HL-60 (cell line): ENCODE measurements at regions not wholly inside any gene's neighbourhood (a gene's known extent, or its start where the extent isn't known, plus 50 kb on each side); places are given as distances from the start of the nearest gene placed in this dataset.

Source experiments
- DNase-seq, 2 experiments: peaks; one replicate each; pipeline ENCODE4 v3.0.0-alpha.2; 2010 to 2020; ENCODE audit warnings: low read depth in 1 of 2, low spot score in 1 of 2
- H3K27ac ChIP-seq: fragments of 250-450 bp; sonication (Bioruptor Pico); replicated peaks from 2 replicates; pipeline ENCODE4 v1.5.1; 2020; ENCODE audit warnings: mild to moderate bottlenecking, moderate library complexity
- H3K27me3 ChIP-seq: fragments of 250-450 bp; sonication (Bioruptor Pico); 2 replicates; pipeline ENCODE4 v1.5.1; 2021; ENCODE audit warnings: mild to moderate bottlenecking, moderate library complexity; ENCODE audit not compliant: insufficient read depth, poor library complexity, severe bottlenecking
- H3K4me3 ChIP-seq: replicated peaks from 2 replicates; pipeline ENCODE4 v1.5.1; 2011; ENCODE audit warnings: mild to moderate bottlenecking, control low read depth, low read length; ENCODE audit not compliant: insufficient read depth
- GABPA ChIP-seq: IDR thresholded peaks from 2 replicates; pipeline ENCODE4 v1.6.1; 2012; ENCODE audit warnings: low read depth
- POLR2AphosphoS5 ChIP-seq: IDR thresholded peaks from 2 replicates; pipeline ENCODE4 v1.6.1; 2012; ENCODE audit warnings: low read depth
- REST ChIP-seq: IDR thresholded peaks from 2 replicates; pipeline ENCODE4 v1.6.1; 2012; ENCODE audit warnings: low read depth; ENCODE audit not compliant: insufficient replicate concordance
- SPI1 ChIP-seq: IDR thresholded peaks from 2 replicates; pipeline ENCODE4 v1.6.1; 2012; ENCODE audit warnings: low read depth, mild to moderate bottlenecking, borderline replicate concordance
- TF ChIP-seq, protein P1 (sequence below): IDR thresholded peaks from one replicate; pipeline ENCODE4 v1.5.1; 2011; ENCODE audit warnings: low read length, control low read depth, inconsistent platforms; ENCODE audit not compliant: insufficient read depth

DNA sequence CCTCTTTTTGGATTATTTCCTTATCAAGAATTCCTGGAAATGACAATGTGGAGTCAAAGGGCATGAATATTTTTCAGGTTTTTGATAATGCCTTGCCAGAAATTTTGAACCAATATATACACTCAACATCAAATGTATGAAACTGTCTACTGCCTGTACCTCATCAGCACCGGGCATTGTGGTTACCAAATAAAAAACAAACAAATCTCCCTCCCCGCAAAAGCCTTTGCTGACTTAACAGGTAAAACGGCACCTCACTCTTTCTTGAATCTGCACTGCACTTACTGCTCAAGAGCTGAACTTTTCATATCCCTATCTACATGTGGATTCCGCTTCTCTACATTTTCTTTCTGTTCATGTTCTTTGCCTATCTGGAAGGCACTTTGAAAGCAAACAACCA, 134.5 kb upstream of the PRICKLE2 start:
- DNase-seq, result no peak
- H3K4me3 ChIP-seq, result no peak overlapping the region
- TF ChIP-seq, protein P1, sequence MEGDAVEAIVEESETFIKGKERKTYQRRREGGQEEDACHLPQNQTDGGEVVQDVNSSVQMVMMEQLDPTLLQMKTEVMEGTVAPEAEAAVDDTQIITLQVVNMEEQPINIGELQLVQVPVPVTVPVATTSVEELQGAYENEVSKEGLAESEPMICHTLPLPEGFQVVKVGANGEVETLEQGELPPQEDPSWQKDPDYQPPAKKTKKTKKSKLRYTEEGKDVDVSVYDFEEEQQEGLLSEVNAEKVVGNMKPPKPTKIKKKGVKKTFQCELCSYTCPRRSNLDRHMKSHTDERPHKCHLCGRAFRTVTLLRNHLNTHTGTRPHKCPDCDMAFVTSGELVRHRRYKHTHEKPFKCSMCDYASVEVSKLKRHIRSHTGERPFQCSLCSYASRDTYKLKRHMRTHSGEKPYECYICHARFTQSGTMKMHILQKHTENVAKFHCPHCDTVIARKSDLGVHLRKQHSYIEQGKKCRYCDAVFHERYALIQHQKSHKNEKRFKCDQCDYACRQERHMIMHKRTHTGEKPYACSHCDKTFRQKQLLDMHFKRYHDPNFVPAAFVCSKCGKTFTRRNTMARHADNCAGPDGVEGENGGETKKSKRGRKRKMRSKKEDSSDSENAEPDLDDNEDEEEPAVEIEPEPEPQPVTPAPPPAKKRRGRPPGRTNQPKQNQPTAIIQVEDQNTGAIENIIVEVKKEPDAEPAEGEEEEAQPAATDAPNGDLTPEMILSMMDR, result no peak
- no peak for TF ChIP-seq SPI1
- no peak for TF ChIP-seq GABPA
- no peak for TF ChIP-seq REST
- TF ChIP-seq POLR2AphosphoS5, result no peak
- H3K27me3 ChIP-seq, result no peaks in the 10 kb centered on the region
- H3K27ac ChIP-seq, result no peak overlapping the region

- no peak overlapping the region for H3K4me3 ChIP-seq
- no peak for DNase-seq
- H3K27me3 ChIP-seq, result no peaks in the 10 kb centered on the region
- H3K27ac ChIP-seq, result no peak overlapping the region
- TF ChIP-seq SPI1, result no peak
- TF ChIP-seq, protein P1, result no peak
- TF ChIP-seq GABPA, result no peak
- no peak for TF ChIP-seq POLR2AphosphoS5
- no peak for TF ChIP-seq REST
Observed at GRCh38 chr3:64358853-64359252, 133.6 kb upstream of the PRICKLE2 start.

- no peak overlapping the region for H3K4me3 ChIP-seq
- no peak for TF ChIP-seq REST
- H3K27ac ChIP-seq, result no peak overlapping the region
- no peak for DNase-seq
- no peaks in the 10 kb centered on the region for H3K27me3 ChIP-seq
Observed at GRCh38 chr3:64358176-64358575, 132.9 kb upstream of the PRICKLE2 start.

- H3K4me3 ChIP-seq, result no peak overlapping the region
- H3K27me3 ChIP-seq, result no peaks in the 10 kb centered on the region
- no peak overlapping the region for H3K27ac ChIP-seq
- no peak for TF ChIP-seq GABPA
- TF ChIP-seq SPI1, result no peak
- no peak for TF ChIP-seq REST
- TF ChIP-seq, protein P1, result no peak
- no peak for TF ChIP-seq POLR2AphosphoS5
- DNase-seq, result no peak
Observed at GRCh38 chr3:64357481-64357880, 132.2 kb upstream of the PRICKLE2 start.
